Thoracic aorta (tissue), 2 donors: ENCODE measurements at regions not wholly inside any gene's neighbourhood (a gene's known extent, or its start where the extent isn't known, plus 50 kb on each side); places are given as distances from the start of the nearest gene placed in this dataset.

Source experiments
- ATAC-seq: fragments of 150-250 bp; one replicate; pipeline ENCODE4 v1.8.0; 2017; ENCODE audit warnings: low read depth; ENCODE audit not compliant: insufficient number of reproducible peaks, low FRiP score
- DNase-seq: peaks from one replicate; pipeline ENCODE4 v3.0.0-alpha.2; 2020; ENCODE audit warnings: low spot score
- H3K27ac ChIP-seq, 2 donors: fragments of 200-600 bp; sonication (generic); 1 replicate in 1 of 2; 2 replicates in 1 of 2; pipeline ENCODE4 v1.5.1; 2016; ENCODE audit warnings: mild to moderate bottlenecking in 2 of 2, moderate library complexity in 2 of 2
- H3K27me3 ChIP-seq: fragments of 200-600 bp; sonication (generic); replicated peaks from 2 replicates; pipeline ENCODE4 v1.6.0; 2016; ENCODE audit warnings: mild to moderate bottlenecking; ENCODE audit not compliant: insufficient read depth
- H3K36me3 ChIP-seq: fragments of 200-600 bp; sonication (generic); one replicate; pipeline ENCODE4 v1.5.1; 2016
- H3K4me1 ChIP-seq, 2 donors: fragments of 200-600 bp; sonication (generic); 1 replicate in 1 of 2; 2 replicates in 1 of 2; pipeline versions ENCODE4 v1.5.1 to v1.6.0; 2016; ENCODE audit warnings: low read depth in 2 of 2, mild to moderate bottlenecking in 1 of 2; ENCODE audit not compliant: control insufficient read depth in 1 of 2
- H3K4me3 ChIP-seq: fragments of 200-600 bp; sonication (generic); 2 replicates; pipeline ENCODE4 v1.5.1; 2016; ENCODE audit warnings: mild to moderate bottlenecking
- H3K9me3 ChIP-seq: fragments of 200-600 bp; sonication (generic); 2 replicates; pipeline ENCODE4 v1.5.1; 2016
- CTCF ChIP-seq: fragments of 200-600 bp; sonication (generic); IDR thresholded peaks from one replicate; pipeline ENCODE4 v1.5.1; 2019; ENCODE audit warnings: antibody characterized with exemption

- DNase-seq, result no peak
- no peak overlapping the region for H3K4me3 ChIP-seq
- no peaks in the 10 kb centered on the region for H3K36me3 ChIP-seq
- no peak for ATAC-seq
- H3K4me1 ChIP-seq, result no peaks in the 10 kb centered on the region
- no peak for TF ChIP-seq CTCF
- no peaks in the 10 kb centered on the region for H3K27me3 ChIP-seq
- no peak overlapping the region for H3K27ac ChIP-seq
- H3K9me3 ChIP-seq, result no peaks in the 10 kb centered on the region
Measured at GRCh38 chr5:53256746-53257145, 147.2 kb upstream of the MOCS2 start.

- no peak overlapping the region for H3K4me3 ChIP-seq
- ATAC-seq (no peak), DNase-seq (no peak)
- no peaks in the 10 kb centered on the region for H3K36me3 ChIP-seq
- no peaks in the 10 kb centered on the region for H3K27me3 ChIP-seq
- TF ChIP-seq CTCF, result no peak
- H3K9me3 ChIP-seq, result no peaks in the 10 kb centered on the region
- no peak overlapping the region for H3K27ac ChIP-seq
- H3K4me1 ChIP-seq, result peaks cover 0 to under 1% of the 10 kb centered on the region in 2 donors
Measured at GRCh38 chr5:53257806-53258373, 148.3 kb upstream of the MOCS2 start.

- H3K4me3 ChIP-seq, result no peak overlapping the region
- H3K27me3 ChIP-seq, result no peaks in the 10 kb centered on the region
- H3K36me3 ChIP-seq, result no peaks in the 10 kb centered on the region
- H3K27ac ChIP-seq, result no peak overlapping the region
- peaks cover 0 to 8% of the 10 kb centered on the region in 2 donors for H3K4me1 ChIP-seq
- no peak for DNase-seq
- ATAC-seq, result no peak
- H3K9me3 ChIP-seq, result no peaks in the 10 kb centered on the region
- TF ChIP-seq CTCF, result no peak
Measured at GRCh38 chr5:53259176-53259575, 149.6 kb upstream of the MOCS2 start.

DNA sequence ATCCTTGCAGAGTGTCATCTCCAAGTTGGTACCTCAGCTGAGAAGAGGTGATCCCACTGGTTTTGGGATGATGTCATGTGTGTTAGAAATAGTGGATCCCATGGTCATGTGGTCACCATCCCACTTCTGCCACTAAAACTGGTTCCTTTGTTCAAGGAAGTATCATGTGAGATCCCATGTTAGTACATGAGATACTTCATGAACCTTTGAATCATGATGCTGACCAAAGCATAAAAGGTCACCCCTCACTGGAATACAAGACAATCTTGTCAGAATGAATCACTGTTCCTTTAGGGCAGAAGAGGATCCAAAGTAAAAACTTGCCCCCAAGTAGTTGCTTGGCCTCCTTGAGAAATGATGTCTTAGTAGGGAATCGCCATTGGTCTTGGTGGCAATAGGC is 150.9 kb upstream of the MOCS2 start:
- ATAC-seq (no peak), DNase-seq (no peak)
- H3K27me3 ChIP-seq, result no peaks in the 10 kb centered on the region
- no peaks in the 10 kb centered on the region for H3K36me3 ChIP-seq
- H3K4me3 ChIP-seq, result no peak overlapping the region
- no peaks in the 10 kb centered on the region for H3K9me3 ChIP-seq
- no peak for TF ChIP-seq CTCF
- H3K27ac ChIP-seq, result no peak overlapping the region
- peaks cover 0 to 8% of the 10 kb centered on the region in 2 donors for H3K4me1 ChIP-seq

DNA sequence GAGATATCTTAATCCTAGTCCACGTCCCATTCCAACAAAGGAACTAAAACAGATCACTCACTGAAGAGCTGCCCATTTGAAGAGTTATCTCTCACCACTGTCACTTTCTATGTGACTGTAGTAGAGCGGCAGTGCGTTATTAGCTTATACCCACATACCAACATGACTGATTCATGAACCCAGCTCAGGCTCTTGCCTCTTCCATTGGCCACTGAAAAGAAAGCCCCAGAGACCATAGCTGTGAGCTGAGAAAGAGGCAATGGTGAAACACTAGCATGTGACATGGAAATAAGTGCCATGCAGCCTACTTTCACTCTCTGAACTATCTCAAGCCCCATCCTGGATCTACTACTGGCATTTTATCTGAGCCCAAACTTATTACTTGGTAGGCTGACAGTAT is 151.7 kb upstream of the MOCS2 start:
- TF ChIP-seq CTCF, result no peak
- H3K27ac ChIP-seq, result no peak overlapping the region
- no peaks in the 10 kb centered on the region for H3K9me3 ChIP-seq
- H3K36me3 ChIP-seq, result no peaks in the 10 kb centered on the region
- DNase-seq (no peak), ATAC-seq (no peak)
- no peak overlapping the region for H3K4me3 ChIP-seq
- H3K4me1 ChIP-seq, result peaks cover 0 to 8% of the 10 kb centered on the region in 2 donors
- H3K27me3 ChIP-seq, result no peaks in the 10 kb centered on the region
